ENCODE measurements at regions not wholly inside any gene's neighbourhood (a gene's known extent, or its start where the extent isn't known, plus 50 kb on each side); places are given as distances from the start of the nearest gene placed in this dataset.

DNA sequence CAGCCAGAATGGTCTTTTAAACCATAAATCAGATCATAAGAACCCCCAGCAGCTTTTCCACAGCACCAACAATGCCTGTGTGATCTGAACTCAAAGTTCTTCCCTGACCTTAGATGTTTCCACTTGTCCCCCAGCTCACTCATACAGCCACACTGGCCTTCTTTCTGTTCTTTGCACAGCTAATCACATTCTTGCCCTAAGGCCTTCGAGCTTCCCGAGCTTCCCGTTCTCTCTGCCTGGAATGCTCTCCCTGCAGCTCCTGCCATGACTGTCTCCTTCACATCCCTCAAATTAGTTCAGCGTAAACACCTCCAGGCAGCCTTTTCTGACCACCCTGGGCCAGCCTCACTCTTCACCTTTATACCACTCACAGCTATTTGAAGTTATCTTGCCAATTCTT lies 166.8 kb upstream of the NFE2L3 start:
- TF ChIP-seq, protein P1, sequence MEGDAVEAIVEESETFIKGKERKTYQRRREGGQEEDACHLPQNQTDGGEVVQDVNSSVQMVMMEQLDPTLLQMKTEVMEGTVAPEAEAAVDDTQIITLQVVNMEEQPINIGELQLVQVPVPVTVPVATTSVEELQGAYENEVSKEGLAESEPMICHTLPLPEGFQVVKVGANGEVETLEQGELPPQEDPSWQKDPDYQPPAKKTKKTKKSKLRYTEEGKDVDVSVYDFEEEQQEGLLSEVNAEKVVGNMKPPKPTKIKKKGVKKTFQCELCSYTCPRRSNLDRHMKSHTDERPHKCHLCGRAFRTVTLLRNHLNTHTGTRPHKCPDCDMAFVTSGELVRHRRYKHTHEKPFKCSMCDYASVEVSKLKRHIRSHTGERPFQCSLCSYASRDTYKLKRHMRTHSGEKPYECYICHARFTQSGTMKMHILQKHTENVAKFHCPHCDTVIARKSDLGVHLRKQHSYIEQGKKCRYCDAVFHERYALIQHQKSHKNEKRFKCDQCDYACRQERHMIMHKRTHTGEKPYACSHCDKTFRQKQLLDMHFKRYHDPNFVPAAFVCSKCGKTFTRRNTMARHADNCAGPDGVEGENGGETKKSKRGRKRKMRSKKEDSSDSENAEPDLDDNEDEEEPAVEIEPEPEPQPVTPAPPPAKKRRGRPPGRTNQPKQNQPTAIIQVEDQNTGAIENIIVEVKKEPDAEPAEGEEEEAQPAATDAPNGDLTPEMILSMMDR (IDR thresholded peaks at IDR 0.05): no peak
- Histone ChIP-seq H3K36me3 (no peaks in the 10 kb centered on the region), H3K9me3 (no peaks in the 10 kb centered on the region), H3K4me3 (ENCODE audit: low read depth in 1 of 2, low read length in 1 of 2) (no peak overlapping the region), H3K27ac (no peak overlapping the region), H3K27me3 (peaks cover 60% of the 10 kb centered on the region), H3K4me1 (ENCODE audit: control insufficient read depth in 1 of 2, insufficient read depth in 1 of 2, low read depth in 1 of 2, low read length in 1 of 2) (no peaks in the 10 kb centered on the region)

DNA sequence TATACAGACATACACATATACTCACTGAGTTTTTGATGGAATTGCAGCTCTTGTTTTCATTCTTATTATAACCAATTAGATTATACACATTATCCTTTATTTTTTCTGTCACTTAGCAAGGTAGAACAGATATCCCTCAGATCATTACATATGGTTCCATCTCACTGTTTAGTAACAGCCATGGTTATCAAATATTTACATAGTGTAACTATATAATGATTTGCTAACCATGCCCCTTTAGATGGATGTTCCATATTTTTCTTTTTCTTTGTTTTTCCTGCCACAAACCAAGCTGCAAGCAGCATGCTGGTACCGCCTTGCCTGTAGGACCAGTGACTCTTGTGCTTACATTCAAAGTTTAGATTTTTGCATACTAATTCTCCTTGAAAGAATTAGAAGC lies 163.4 kb upstream of the NFE2L3 start:
- Histone ChIP-seq H3K27ac (no peak overlapping the region), H3K36me3 (no peaks in the 10 kb centered on the region), H3K27me3 (peaks cover 76% of the 10 kb centered on the region), H3K4me1 (ENCODE audit: control insufficient read depth in 1 of 2, insufficient read depth in 1 of 2, low read depth in 1 of 2, low read length in 1 of 2) (no peaks in the 10 kb centered on the region), H3K4me3 (ENCODE audit: low read depth in 1 of 2, low read length in 1 of 2) (no peak overlapping the region), H3K9me3 (no peaks in the 10 kb centered on the region)
- TF ChIP-seq, protein P1 (IDR thresholded peaks at IDR 0.05): no peak

DNA sequence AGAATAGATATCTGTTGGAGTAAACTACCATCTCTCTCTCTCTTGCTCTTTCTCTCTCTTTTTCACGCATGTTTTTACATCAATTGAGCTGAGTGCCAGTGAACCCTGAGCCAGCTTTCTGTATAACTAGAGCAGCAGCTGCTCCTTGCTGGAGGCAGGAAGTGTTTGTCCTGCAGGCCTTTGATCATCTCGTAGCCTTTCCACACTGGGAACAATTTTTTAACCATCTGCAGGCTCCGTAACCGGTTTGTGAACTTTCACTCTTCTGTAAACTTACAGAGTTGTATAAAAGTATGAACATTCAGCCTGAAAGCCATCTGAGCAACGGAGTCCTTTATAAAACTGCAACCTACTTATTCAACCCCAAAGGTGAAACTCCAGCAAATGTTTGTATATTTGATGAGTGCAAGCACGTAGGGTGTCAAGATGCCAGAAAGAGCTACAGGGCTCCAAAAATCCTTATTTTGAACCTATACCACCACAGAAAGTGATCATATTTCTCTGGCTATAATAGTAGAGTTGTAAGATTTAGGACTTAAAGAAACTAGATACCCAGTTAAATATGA lies 162.8 kb upstream of the NFE2L3 start:
- Histone ChIP-seq H3K36me3 (no peaks in the 10 kb centered on the region), H3K27ac (no peak overlapping the region), H3K4me1 (ENCODE audit: control insufficient read depth in 1 of 2, insufficient read depth in 1 of 2, low read depth in 1 of 2, low read length in 1 of 2) (no peaks in the 10 kb centered on the region), H3K9me3 (no peaks in the 10 kb centered on the region), H3K27me3 (peaks cover 76% of the 10 kb centered on the region), H3K4me3 (ENCODE audit: low read depth in 1 of 2, low read length in 1 of 2) (no peak overlapping the region)
- TF ChIP-seq, protein P1 (IDR thresholded peaks at IDR 0.05): no peak

DNA sequence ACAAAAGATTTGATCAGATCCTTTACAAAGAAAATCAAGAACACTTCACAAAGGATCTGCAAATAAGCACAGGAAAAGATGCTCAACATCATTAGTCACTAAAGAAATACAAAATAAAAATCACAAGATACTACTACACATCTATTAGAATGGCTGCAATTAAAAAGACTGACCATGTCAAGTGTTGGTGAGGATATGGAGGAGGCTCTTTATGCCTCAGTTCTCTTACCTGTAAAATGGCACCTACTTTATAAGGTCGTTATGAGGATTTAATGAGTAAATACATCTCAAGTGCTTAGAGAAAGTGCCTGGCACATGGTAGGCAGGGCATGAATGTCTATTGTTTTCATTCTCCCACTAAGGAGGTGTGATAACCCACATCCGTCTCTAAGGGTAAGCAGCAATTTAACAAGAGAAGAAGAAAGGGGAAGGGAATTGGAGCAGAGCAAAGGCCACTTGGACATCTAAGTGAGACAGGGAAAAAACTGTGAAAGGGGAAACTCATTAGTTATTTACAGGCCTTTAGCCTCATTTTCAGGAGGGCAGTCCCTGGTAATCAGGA lies 157.5 kb upstream of the NFE2L3 start:
- Histone ChIP-seq H3K36me3 (no peaks in the 10 kb centered on the region), H3K4me1 (ENCODE audit: control insufficient read depth in 1 of 2, insufficient read depth in 1 of 2, low read depth in 1 of 2, low read length in 1 of 2) (no peaks in the 10 kb centered on the region), H3K9me3 (no peaks in the 10 kb centered on the region), H3K27ac (no peak overlapping the region), H3K27me3 (peaks cover 70% of the 10 kb centered on the region), H3K4me3 (ENCODE audit: low read depth in 1 of 2, low read length in 1 of 2) (no peak overlapping the region)
- TF ChIP-seq, protein P1 (IDR thresholded peaks at IDR 0.05): no peak

DNA sequence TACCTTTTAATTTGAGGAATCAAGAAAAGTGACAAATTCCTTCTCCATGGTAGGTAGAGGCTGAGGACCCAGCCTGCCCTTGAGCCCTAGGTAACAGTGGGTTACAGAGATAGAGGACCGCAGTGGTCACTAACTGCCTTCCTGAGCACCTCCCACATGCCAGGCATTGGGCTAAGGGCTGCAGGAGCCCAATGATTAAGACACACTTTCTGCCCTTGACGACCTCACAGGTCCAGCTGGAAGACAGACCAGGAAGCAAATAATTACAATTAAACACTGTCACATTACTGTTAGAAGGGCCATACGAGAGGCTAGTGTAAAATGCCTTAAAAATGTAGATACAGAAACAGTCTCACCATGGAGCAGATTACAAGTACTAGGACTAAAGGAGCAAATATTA lies 156.8 kb upstream of the NFE2L3 start:
- Histone ChIP-seq H3K9me3 (no peaks in the 10 kb centered on the region), H3K27ac (no peak overlapping the region), H3K4me1 (ENCODE audit: control insufficient read depth in 1 of 2, insufficient read depth in 1 of 2, low read depth in 1 of 2, low read length in 1 of 2) (no peaks in the 10 kb centered on the region), H3K27me3 (peaks cover 65% of the 10 kb centered on the region), H3K36me3 (no peaks in the 10 kb centered on the region), H3K4me3 (ENCODE audit: low read depth in 1 of 2, low read length in 1 of 2) (no peak overlapping the region)
- TF ChIP-seq, protein P1 (IDR thresholded peaks at IDR 0.05): no peak

Measured in neutrophil (primary cell).